ENCODE measurements at regions not wholly inside any gene's neighbourhood (a gene's known extent, or its start where the extent isn't known, plus 50 kb on each side); places are given as distances from the start of the nearest gene placed in this dataset.

GRCh38 chr3:68345781-68346180, 586.6 kb downstream of the TAFA4 start:
- no peak for TF ChIP-seq CTCF (IDR thresholded peaks at IDR 0.05; ENCODE audit: insufficient read depth in 1 of 2, low read depth in 1 of 2, low read length in 1 of 2, severe bottlenecking in 1 of 2, unreplicated experiment in 1 of 2)
- Mint-ChIP-seq H3K4me3 (ENCODE audit: unreplicated experiment) (no peak overlapping the region), H3K36me3 (ENCODE audit: insufficient read depth, unreplicated experiment) (no peaks in the 10 kb centered on the region)

GRCh38 chr3:68342426-68342825, 589.9 kb downstream of the TAFA4 start:
- no peaks in the 10 kb centered on the region for H3K4me1 ChIP-seq
- no peaks in the 10 kb centered on the region for H3K36me3 ChIP-seq (ENCODE audit: control insufficient read depth, insufficient read depth, low read length)
- Mint-ChIP-seq H3K36me3 (ENCODE audit: insufficient read depth, unreplicated experiment) (no peaks in the 10 kb centered on the region), H3K9me3 (ENCODE audit: unreplicated experiment) (no peaks in the 10 kb centered on the region), H3K27me3 (ENCODE audit: insufficient read depth, unreplicated experiment) (peaks cover 7% of the 10 kb centered on the region), H3K4me3 (ENCODE audit: unreplicated experiment) (no peak overlapping the region), H3K27ac (ENCODE audit: unreplicated experiment) (no peak overlapping the region), H3K4me1 (ENCODE audit: low read depth, unreplicated experiment) (no peaks in the 10 kb centered on the region)
- no TSS peak for BruUV-seq (replicated peaks)
- ChIA-PET CTCF (no interaction called here), POLR2A (no interaction called here)
- H3K27me3 ChIP-seq (replicated peaks; ENCODE audit: control insufficient read depth, insufficient read depth, low read length), result no peaks in the 10 kb centered on the region
- no peak for DNase-seq
- no peak for TF ChIP-seq CTCF (IDR thresholded peaks at IDR 0.05; ENCODE audit: insufficient read depth in 1 of 2, low read depth in 1 of 2, low read length in 1 of 2, severe bottlenecking in 1 of 2, unreplicated experiment in 1 of 2)
- intact Hi-C loops (cut with micrococcal nuclease; ENCODE audit: unreplicated experiment), result no loop called here
- H3K4me3 ChIP-seq (ENCODE audit: low read depth, low read length), result no peak overlapping the region
- no peaks in the 10 kb centered on the region for H3K9me3 ChIP-seq

More at GRCh38 chr3:68345781-68346180, 586.6 kb downstream of the TAFA4 start:
- H3K36me3 ChIP-seq (ENCODE audit: control insufficient read depth, insufficient read depth, low read length), result no peaks in the 10 kb centered on the region
- intact Hi-C loops (cut with micrococcal nuclease; ENCODE audit: unreplicated experiment), result no loop called here
- no peak for DNase-seq
- no peaks in the 10 kb centered on the region for H3K9me3 ChIP-seq
- no peaks in the 10 kb centered on the region for H3K4me1 Mint-ChIP-seq (ENCODE audit: low read depth, unreplicated experiment)
- no peak overlapping the region for H3K4me3 ChIP-seq (ENCODE audit: low read depth, low read length)
- peaks cover under 1% of the 10 kb centered on the region for H3K27me3 Mint-ChIP-seq (ENCODE audit: insufficient read depth, unreplicated experiment)
- ChIA-PET CTCF (no interaction called here), POLR2A (no interaction called here)
- H3K9me3 Mint-ChIP-seq (ENCODE audit: unreplicated experiment), result no peaks in the 10 kb centered on the region
- no peaks in the 10 kb centered on the region for H3K4me1 ChIP-seq
- no peak overlapping the region for H3K27ac Mint-ChIP-seq (ENCODE audit: unreplicated experiment)
- no TSS peak for BruUV-seq (replicated peaks)
- no peaks in the 10 kb centered on the region for H3K27me3 ChIP-seq (replicated peaks; ENCODE audit: control insufficient read depth, insufficient read depth, low read length)

- BruUV-seq (replicated peaks), result no TSS peak
- H3K4me1 Mint-ChIP-seq (ENCODE audit: low read depth, unreplicated experiment), result no peaks in the 10 kb centered on the region
- ChIA-PET POLR2A (no interaction called here), CTCF (no interaction called here)
- no peaks in the 10 kb centered on the region for H3K36me3 ChIP-seq (ENCODE audit: control insufficient read depth, insufficient read depth, low read length)
- H3K27me3 Mint-ChIP-seq (ENCODE audit: insufficient read depth, unreplicated experiment), result peaks cover 10% of the 10 kb centered on the region
- H3K27ac Mint-ChIP-seq (ENCODE audit: unreplicated experiment), result no peak overlapping the region
- intact Hi-C loops (cut with micrococcal nuclease; ENCODE audit: unreplicated experiment), result no loop called here
- no peak for TF ChIP-seq CTCF (IDR thresholded peaks at IDR 0.05; ENCODE audit: insufficient read depth in 1 of 2, low read depth in 1 of 2, low read length in 1 of 2, severe bottlenecking in 1 of 2, unreplicated experiment in 1 of 2)
- no peaks in the 10 kb centered on the region for H3K36me3 Mint-ChIP-seq (ENCODE audit: insufficient read depth, unreplicated experiment)
- no peaks in the 10 kb centered on the region for H3K9me3 ChIP-seq
- no peaks in the 10 kb centered on the region for H3K27me3 ChIP-seq (replicated peaks; ENCODE audit: control insufficient read depth, insufficient read depth, low read length)
- no peak overlapping the region for H3K4me3 ChIP-seq (ENCODE audit: low read depth, low read length)
- H3K9me3 Mint-ChIP-seq (ENCODE audit: unreplicated experiment), result no peaks in the 10 kb centered on the region
- DNase-seq, result no peak
- no peaks in the 10 kb centered on the region for H3K4me1 ChIP-seq
- H3K4me3 Mint-ChIP-seq (ENCODE audit: unreplicated experiment), result no peak overlapping the region
Measured at GRCh38 chr3:68336042-68336441, 596.3 kb downstream of the TAFA4 start.
